Endothelial cell (in vitro differentiated cells): ENCODE measurements at regions not wholly inside any gene's neighbourhood (a gene's known extent, or its start where the extent isn't known, plus 50 kb on each side); places are given as distances from the start of the nearest gene placed in this dataset.

ENCODE experiments used
- DNase-seq: peaks from one replicate; pipeline ENCODE4 v3.0.0; 2021; ENCODE audit warnings: low spot score
- H3K27ac Mint-ChIP-seq: one replicate; pipeline ENCODE4 v1.8.0; 2021; ENCODE audit warnings: mixed read lengths, inconsistent platforms; ENCODE audit not compliant: unreplicated experiment
- H3K27me3 Mint-ChIP-seq: one replicate; pipeline ENCODE4 v1.8.0; 2021; ENCODE audit warnings: mild to moderate bottlenecking, moderate library complexity, mixed read lengths, inconsistent platforms; ENCODE audit not compliant: unreplicated experiment
- H3K36me3 Mint-ChIP-seq: one replicate; pipeline ENCODE4 v1.8.0; 2021; ENCODE audit warnings: mild to moderate bottlenecking, low read depth, mixed read lengths, inconsistent platforms; ENCODE audit not compliant: unreplicated experiment
- H3K4me1 Mint-ChIP-seq: one replicate; pipeline ENCODE4 v1.8.0; 2021; ENCODE audit warnings: mild to moderate bottlenecking, mixed read lengths, inconsistent platforms; ENCODE audit not compliant: unreplicated experiment
- H3K4me3 Mint-ChIP-seq: one replicate; pipeline ENCODE4 v1.8.0; 2021; ENCODE audit warnings: mild to moderate bottlenecking, mixed read lengths, inconsistent platforms; ENCODE audit not compliant: unreplicated experiment
- H3K9me3 Mint-ChIP-seq: one replicate; pipeline ENCODE4 v1.8.0; 2021; ENCODE audit warnings: mixed read lengths, inconsistent platforms; ENCODE audit not compliant: unreplicated experiment
- CTCF ChIP-seq: fragments of 200-600 bp; sonication (generic); IDR thresholded peaks from one replicate; pipeline ENCODE4 v1.5.0; 2021; ENCODE audit warnings: antibody characterized with exemption; ENCODE audit not compliant: unreplicated experiment

- Mint-ChIP-seq H3K36me3 (no peaks in the 10 kb centered on the region), H3K4me3 (no peak overlapping the region), H3K27ac (no peak overlapping the region), H3K4me1 (no peaks in the 10 kb centered on the region), H3K9me3 (no peaks in the 10 kb centered on the region), H3K27me3 (no peaks in the 10 kb centered on the region)
- DNase-seq = no peak
- no peak for TF ChIP-seq CTCF
Observed at GRCh38 chr3:190739641-190740185, 122.8 kb downstream of the GMNC start.

- H3K27ac Mint-ChIP-seq = no peak overlapping the region
- TF ChIP-seq CTCF = no peak
- H3K27me3 Mint-ChIP-seq = no peaks in the 10 kb centered on the region
- peaks cover 3% of the 10 kb centered on the region for H3K4me1 Mint-ChIP-seq
- DNase-seq = no peak
- H3K36me3 Mint-ChIP-seq = no peaks in the 10 kb centered on the region
- H3K4me3 Mint-ChIP-seq = no peak overlapping the region
- H3K9me3 Mint-ChIP-seq = no peaks in the 10 kb centered on the region
Observed at GRCh38 chr3:190738636-190739155, 123.8 kb downstream of the GMNC start.

- H3K4me3 Mint-ChIP-seq = no peak overlapping the region
- H3K9me3 Mint-ChIP-seq = no peaks in the 10 kb centered on the region
- peaks cover 11% of the 10 kb centered on the region for H3K4me1 Mint-ChIP-seq
- DNase-seq = no peak
- no peaks in the 10 kb centered on the region for H3K27me3 Mint-ChIP-seq
- no peak for TF ChIP-seq CTCF
- no peak overlapping the region for H3K27ac Mint-ChIP-seq
- no peaks in the 10 kb centered on the region for H3K36me3 Mint-ChIP-seq
Observed at GRCh38 chr3:190737446-190737845, 125.0 kb downstream of the GMNC start.

- Mint-ChIP-seq H3K27ac (no peak overlapping the region), H3K4me3 (no peak overlapping the region), H3K4me1 (peaks cover 11% of the 10 kb centered on the region), H3K27me3 (no peaks in the 10 kb centered on the region), H3K36me3 (no peaks in the 10 kb centered on the region), H3K9me3 (no peaks in the 10 kb centered on the region)
- TF ChIP-seq CTCF = no peak
- DNase-seq = no peak
Observed at GRCh38 chr3:190734490-190734889, 128.0 kb downstream of the GMNC start.

- DNase-seq = no peak
- Mint-ChIP-seq H3K27me3 (no peaks in the 10 kb centered on the region), H3K27ac (peak overlapping the region; percentile 57), H3K9me3 (no peaks in the 10 kb centered on the region), H3K36me3 (no peaks in the 10 kb centered on the region), H3K4me3 (no peak overlapping the region), H3K4me1 (peaks cover 11% of the 10 kb centered on the region)
- TF ChIP-seq CTCF = no peak
Observed at GRCh38 chr3:190733591-190734146, 128.8 kb downstream of the GMNC start.
